ENCODE measurements at regions not wholly inside any gene's neighbourhood (a gene's known extent, or its start where the extent isn't known, plus 50 kb on each side); places are given as distances from the start of the nearest gene placed in this dataset.
"Not testable (repeated sequence)": the region's sequence is repeated elsewhere in the genome, so short reads cannot be mapped to it uniquely, and the experiment has no call there.

DNA sequence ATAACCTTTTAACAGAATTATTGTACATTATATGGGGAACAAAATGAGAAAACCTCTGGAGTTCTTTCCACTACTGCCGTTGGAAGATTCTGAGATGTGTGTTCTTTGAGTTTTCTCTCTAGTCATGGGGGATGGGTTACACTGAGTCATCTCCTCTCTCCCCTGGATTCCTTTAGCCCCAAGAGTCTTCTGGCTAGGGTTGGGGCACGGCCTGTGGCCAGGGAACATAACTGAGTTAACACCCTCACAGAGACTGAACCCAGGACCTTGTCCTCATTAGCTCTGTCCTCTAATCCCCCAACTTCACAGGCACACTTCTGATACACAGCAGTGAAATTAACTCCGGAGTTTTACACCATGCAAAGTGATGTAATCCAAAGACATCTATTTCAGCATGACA lies 142.3 kb upstream of the F9 start:
- no peak for DNase-seq (ENCODE audit: low read depth, low spot score)
- TF ChIP-seq, protein P1, sequence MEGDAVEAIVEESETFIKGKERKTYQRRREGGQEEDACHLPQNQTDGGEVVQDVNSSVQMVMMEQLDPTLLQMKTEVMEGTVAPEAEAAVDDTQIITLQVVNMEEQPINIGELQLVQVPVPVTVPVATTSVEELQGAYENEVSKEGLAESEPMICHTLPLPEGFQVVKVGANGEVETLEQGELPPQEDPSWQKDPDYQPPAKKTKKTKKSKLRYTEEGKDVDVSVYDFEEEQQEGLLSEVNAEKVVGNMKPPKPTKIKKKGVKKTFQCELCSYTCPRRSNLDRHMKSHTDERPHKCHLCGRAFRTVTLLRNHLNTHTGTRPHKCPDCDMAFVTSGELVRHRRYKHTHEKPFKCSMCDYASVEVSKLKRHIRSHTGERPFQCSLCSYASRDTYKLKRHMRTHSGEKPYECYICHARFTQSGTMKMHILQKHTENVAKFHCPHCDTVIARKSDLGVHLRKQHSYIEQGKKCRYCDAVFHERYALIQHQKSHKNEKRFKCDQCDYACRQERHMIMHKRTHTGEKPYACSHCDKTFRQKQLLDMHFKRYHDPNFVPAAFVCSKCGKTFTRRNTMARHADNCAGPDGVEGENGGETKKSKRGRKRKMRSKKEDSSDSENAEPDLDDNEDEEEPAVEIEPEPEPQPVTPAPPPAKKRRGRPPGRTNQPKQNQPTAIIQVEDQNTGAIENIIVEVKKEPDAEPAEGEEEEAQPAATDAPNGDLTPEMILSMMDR (IDR thresholded peaks at IDR 0.05; ENCODE audit: insufficient read depth, low read length, missing control alignments): no peak
- CTCF ChIA-PET: no interaction called here
- no peak overlapping the region for H3K4me3 ChIP-seq (ENCODE audit: low read depth, low read length)
- POLR2A ChIA-PET: no interaction called here

DNA sequence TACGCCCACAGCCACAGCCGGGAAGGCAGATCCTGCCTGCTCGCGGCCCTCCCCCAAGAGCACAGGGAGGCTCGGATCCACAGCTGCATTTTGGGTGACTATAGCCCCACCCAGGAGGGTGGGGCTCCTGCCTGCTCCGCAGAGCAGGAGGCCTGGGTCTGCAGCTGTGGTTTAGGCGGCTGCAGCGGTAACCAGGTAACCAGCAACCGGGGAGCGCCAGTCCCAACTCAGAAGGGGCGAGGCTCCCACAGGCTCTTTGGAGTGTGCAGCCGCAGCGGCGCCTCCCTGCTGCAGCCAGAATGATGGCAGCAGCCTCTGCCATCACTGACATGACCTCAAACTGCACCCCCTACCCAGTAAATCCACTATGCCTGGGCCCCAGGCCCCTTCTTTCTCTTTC lies 148.0 kb upstream of the F9 start:
- TF ChIP-seq, protein P1 (IDR thresholded peaks at IDR 0.05; ENCODE audit: insufficient read depth, low read length, missing control alignments): no peak
- no peak for DNase-seq (ENCODE audit: low read depth, low spot score)
- no peak overlapping the region for H3K4me3 ChIP-seq (ENCODE audit: low read depth, low read length)
- POLR2A ChIA-PET: no interaction called here
- CTCF ChIA-PET: no interaction called here

DNA sequence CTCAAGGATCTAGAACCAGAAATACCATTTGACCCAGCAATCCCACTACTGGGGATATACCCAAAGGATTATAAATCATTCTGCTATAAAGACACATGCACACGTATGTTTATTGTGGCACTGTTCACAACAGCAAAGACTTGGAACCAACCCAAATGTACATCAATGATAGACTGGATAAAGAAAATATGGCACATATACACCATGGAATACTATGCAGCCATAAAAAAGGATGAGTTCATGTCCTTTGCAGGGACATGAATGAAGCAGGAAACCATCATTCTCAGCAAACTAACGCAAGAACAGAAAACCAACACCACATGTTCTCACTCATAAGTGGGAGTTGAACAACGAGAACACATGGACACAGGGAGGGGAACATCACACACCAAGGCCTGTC lies 154.0 kb upstream of the F9 start:
- DNase-seq (ENCODE audit: low read depth, low spot score); POLR2A ChIA-PET; H3K4me3 ChIP-seq (ENCODE audit: low read depth, low read length); CTCF ChIA-PET: not testable (repeated sequence)

DNA sequence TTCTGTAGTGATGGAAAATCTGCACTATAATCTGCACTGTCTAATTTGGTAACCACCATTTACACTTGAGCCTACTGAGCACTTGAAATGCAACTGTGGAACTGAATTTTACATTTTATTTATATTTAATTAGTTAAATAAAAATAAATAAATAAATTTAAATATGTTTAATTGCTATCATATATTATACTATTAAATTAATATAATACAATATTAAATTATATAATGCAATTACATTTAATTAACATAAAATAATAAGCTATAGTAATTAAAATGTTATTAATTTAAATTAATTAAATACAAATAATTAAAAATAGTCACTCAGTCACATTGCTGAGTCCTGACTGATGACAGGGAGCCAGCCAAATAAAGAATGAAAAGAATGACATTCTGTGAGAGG lies 170.2 kb upstream of the F9 start:
- no peak overlapping the region for H3K4me3 ChIP-seq (ENCODE audit: low read depth, low read length)
- DNase-seq (ENCODE audit: low read depth, low spot score): no peak
- ChIA-PET CTCF (no interaction called here), POLR2A (no interaction called here)
- TF ChIP-seq, protein P1 (IDR thresholded peaks at IDR 0.05; ENCODE audit: insufficient read depth, low read length, missing control alignments): no peak

DNA sequence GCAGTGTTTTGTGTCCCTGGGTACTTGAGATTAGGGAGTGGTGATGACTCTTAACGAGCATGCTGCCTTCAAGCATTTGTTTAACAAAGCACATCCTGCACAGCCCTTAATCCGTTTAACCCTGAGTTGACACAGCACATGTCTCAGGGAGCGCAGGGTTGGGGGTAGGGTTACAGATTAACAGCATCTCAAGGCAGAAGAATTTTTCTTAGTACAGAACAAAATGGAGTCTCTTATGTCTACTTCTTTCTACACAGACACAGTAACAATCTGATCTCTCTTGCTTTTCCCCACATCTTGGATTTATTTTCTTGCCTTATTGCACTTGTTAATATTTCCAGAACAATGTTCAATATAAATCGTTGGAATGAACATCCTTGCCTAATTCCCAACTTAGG lies 187.9 kb upstream of the F9 start:
- DNase-seq (ENCODE audit: low read depth, low spot score); CTCF ChIA-PET; H3K4me3 ChIP-seq (ENCODE audit: low read depth, low read length); POLR2A ChIA-PET: not testable (repeated sequence)

DNA sequence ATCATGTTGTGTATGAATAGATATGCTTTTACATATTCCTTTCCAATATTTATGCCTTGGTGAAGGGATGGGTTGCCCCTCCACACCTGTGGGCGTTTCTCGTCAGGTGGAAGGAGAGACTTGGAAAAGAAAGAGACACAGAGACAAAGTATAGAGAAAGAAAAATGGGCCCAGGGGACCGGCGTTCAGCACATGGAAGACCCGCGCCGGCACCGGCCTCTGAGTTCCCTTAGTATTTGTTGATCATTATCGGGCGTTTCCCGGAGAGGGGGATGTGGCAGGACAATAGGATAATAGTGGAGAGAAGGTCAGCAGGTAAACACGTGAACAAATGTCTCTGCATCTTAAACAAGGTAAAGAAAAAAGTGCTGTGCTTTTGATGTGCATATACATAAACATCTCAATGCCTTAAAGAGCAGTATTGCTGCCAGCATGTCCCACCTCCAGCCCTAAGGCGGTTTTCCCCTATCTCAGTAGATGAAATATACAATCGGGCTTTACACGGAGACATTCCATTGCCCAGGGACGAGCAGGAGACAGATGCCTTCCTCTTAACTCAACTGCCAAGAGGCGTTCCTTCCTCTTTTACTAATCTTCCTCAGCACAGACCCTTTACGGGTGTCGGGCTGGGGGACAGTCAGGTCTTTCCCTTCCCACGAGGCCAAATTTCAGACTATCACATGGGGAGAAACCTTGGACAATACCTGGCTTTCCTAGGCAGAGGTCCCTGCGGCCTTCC lies 188.5 kb upstream of the F9 start:
- H3K4me3 ChIP-seq (ENCODE audit: low read depth, low read length); CTCF ChIA-PET: not testable (repeated sequence)

DNA sequence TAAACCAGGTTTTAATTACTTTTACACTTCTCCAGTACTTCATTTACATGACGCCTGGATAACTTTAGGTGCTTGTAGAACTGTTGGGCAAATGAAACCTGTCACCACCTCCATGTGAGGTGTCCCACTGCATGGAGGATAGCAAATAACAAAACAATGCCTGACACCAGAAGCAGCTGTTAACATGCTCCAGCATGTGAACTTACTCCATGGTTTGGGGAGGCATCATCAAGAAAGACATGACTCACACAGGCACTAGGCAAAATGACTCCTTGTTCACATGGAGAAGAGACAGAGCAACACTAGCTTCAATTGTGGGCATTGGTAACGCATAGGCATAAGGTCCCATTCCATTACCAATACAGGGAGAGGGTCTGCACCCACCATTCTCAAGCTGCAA lies 198.1 kb upstream of the F9 start:
- no peak overlapping the region for H3K4me3 ChIP-seq (ENCODE audit: low read depth, low read length)
- ChIA-PET POLR2A (no interaction called here), CTCF (no interaction called here)
- TF ChIP-seq, protein P1 (IDR thresholded peaks at IDR 0.05; ENCODE audit: insufficient read depth, low read length, missing control alignments): no peak
- DNase-seq (ENCODE audit: low read depth, low spot score): no peak

More for the DNA sequence above, 188.5 kb upstream of the F9 start:
- DNase-seq (ENCODE audit: low read depth, low spot score); POLR2A ChIA-PET: not testable (repeated sequence)

DNA sequence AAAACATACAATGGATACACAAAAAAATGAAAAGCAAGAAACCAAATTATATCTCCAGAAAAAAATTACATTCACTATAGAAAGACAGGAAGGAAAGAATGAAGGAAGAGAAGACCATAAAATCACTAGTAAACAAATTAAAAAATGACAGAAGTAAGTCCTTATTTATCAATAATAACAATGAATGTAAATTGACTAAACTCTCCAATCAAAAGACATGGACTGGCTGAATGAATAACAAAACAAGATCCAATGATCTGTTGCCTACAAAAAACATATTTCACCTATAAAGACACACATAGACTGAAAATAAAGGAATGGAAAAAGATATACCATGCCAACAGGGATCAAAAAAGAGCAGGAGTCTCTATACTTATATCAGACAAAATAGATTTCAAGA lies 203.2 kb upstream of the F9 start:
- no peak overlapping the region for H3K4me3 ChIP-seq (ENCODE audit: low read depth, low read length)
- ChIA-PET POLR2A (no interaction called here), CTCF (no interaction called here)
- TF ChIP-seq, protein P1 (IDR thresholded peaks at IDR 0.05; ENCODE audit: insufficient read depth, low read length, missing control alignments): no peak
- no peak for DNase-seq (ENCODE audit: low read depth, low spot score)
